Kidney (tissue), 13 donors: ENCODE measurements at regions not wholly inside any gene's neighbourhood (a gene's known extent, or its start where the extent isn't known, plus 50 kb on each side); places are given as distances from the start of the nearest gene placed in this dataset.

Experiments
- DNase-seq, 5 donors: peaks; one replicate each; pipeline ENCODE4 v3.0.0-alpha.2; 2013 to 2020
- FAIRE-seq: peaks from 2 replicates; lab custom pipeline; 2012; peaks lifted over from hg19 to GRCh38; lab: Jason Lieb, UNC
- H3K27ac ChIP-seq, 2 donors: one replicate each; pipeline ENCODE4 v1.7.0; 2013; ENCODE audit warnings: low read depth in 2 of 2, low read length in 2 of 2, inconsistent platforms in 1 of 2
- H3K27me3 ChIP-seq: one replicate; pipeline ENCODE4 v1.7.1; 2013; ENCODE audit warnings: low read length, inconsistent platforms; ENCODE audit not compliant: control insufficient read depth, insufficient read depth
- H3K36me3 ChIP-seq, 3 donors: one replicate each; pipeline versions ENCODE4 v1.7.0 to v1.7.1; 2013; ENCODE audit warnings: low read length in 3 of 3, control low read depth in 1 of 3, inconsistent platforms in 1 of 3; ENCODE audit not compliant: insufficient read depth in 3 of 3, control insufficient read depth in 2 of 3
- H3K4me1 ChIP-seq, 3 donors: one replicate each; pipeline versions ENCODE4 v1.7.0 to v1.7.1; 2013; ENCODE audit warnings: low read length in 3 of 3, inconsistent platforms in 1 of 3, low read depth in 1 of 3; ENCODE audit not compliant: control insufficient read depth in 2 of 3, insufficient read depth in 2 of 3
- H3K4me3 ChIP-seq, 3 donors: one replicate each; pipeline versions ENCODE4 v1.7.0 to v1.8.1; 2013; ENCODE audit warnings: low read length in 3 of 3, control low read depth in 1 of 3, inconsistent platforms in 1 of 3
- H3K9ac ChIP-seq, 3 donors: one replicate each; pipeline versions ENCODE4 v1.7.0 to v1.7.1; 2013; ENCODE audit warnings: low read length in 3 of 3, control low read depth in 1 of 3, inconsistent platforms in 1 of 3
- H3K9me3 ChIP-seq, 3 donors: one replicate each; pipeline versions ENCODE4 v1.7.0 to v1.7.1; 2013; ENCODE audit warnings: low read length in 3 of 3, control low read depth in 1 of 3, inconsistent platforms in 1 of 3; ENCODE audit not compliant: control insufficient read depth in 2 of 3, insufficient read depth in 1 of 3
- CTCF ChIP-seq: IDR thresholded peaks from 3 replicates; pipeline ENCODE4 v1.5.1; 2012; ENCODE audit warnings: mild to moderate bottlenecking, moderate library complexity, borderline replicate concordance; ENCODE audit not compliant: insufficient read depth; ENCODE audit errors: extremely low read depth
- intact Hi-C: fragments of 100-400 bp; cut with DNase I; formaldehyde crosslinking; loops from one replicate; pipeline ENCODE4 v1.11.1; 2022
- donor health status: control.
- donor health status: control.
- donor health status: control.
- donor health status: control.
- donor health status: control.
- donor health status: DM: yes; HTN: yes; CAD: no.
- donor health status: Normal renal cell carcinoma (clear cell type).

DNA sequence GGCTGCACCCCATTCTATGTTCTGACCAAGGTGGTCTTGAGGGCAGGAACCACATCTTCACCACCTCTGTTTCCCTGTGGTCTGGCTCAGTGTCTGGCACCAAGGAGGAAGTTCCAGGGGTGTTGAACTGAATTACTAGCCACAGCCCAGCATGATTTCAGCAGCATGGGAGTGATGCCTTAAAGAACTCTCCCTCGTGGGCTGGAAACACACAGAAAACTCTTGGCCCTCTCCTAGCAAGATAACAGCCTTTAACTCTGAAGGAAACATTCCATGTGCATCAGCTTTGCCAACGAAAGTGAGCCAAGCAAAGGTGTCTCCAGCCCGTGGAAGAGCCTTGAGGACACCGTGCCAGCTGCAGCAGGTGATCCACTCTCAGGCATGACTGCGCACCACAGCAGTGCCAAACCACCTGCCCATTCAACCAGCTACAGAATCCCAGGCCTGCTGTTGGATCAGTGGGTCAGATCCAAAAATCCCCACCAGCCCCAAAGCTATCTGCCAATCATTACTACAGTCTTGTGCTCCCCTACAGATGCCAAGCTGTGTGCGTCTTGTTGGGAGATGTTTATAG, 124.8 kb downstream of the TTC32 start:
- Histone ChIP-seq H3K9me3 (no peaks in the 10 kb centered on the region), H3K27ac (no peak overlapping the region), H3K4me3 (no peak overlapping the region), H3K27me3 (no peaks in the 10 kb centered on the region), H3K4me1 (peaks cover 0 to 5% (median 0%) of the 10 kb centered on the region in 3 donors), H3K9ac (no peak overlapping the region), H3K36me3 (no peaks in the 10 kb centered on the region)
- intact Hi-C loops: no loop called here
- no peak for FAIRE-seq
- no peak for DNase-seq
- TF ChIP-seq CTCF: no peak

GRCh38 chr2:19775838-19776237, 125.9 kb downstream of the TTC32 start:
- Histone ChIP-seq H3K4me1 (peaks cover 0 to 5% (median 0%) of the 10 kb centered on the region in 3 donors), H3K4me3 (no peak overlapping the region), H3K27me3 (no peaks in the 10 kb centered on the region), H3K9ac (no peak overlapping the region), H3K36me3 (no peaks in the 10 kb centered on the region), H3K9me3 (no peaks in the 10 kb centered on the region), H3K27ac (no peak overlapping the region)
- TF ChIP-seq CTCF: no peak
- DNase-seq (no peak), FAIRE-seq (no peak)
- intact Hi-C loops: no loop called here

DNA sequence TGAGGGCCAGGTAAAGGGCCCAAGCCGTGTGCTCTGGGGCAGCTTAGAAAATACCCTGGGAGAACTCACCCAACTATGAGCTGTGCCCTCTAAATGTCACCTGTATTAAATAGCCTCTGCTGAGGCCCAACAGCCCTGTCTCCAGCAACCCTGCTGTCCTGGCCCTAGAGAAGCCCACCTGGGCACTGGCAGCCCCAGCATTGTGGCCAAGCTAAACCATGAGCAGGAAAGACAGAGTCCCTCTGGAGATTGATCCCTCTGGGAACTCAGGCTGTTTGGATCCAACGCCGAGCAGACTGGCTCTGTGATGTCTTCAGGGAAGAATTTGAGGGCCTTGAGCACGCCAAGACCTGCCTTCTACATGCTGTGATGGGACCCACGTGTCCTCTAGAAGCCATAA, 126.5 kb downstream of the TTC32 start:
- FAIRE-seq: no peak
- no peak overlapping the region for H3K27ac ChIP-seq
- no peak overlapping the region for H3K4me3 ChIP-seq
- no peak overlapping the region for H3K9ac ChIP-seq
- DNase-seq: no peak
- no peaks in the 10 kb centered on the region for H3K27me3 ChIP-seq
- H3K4me1 ChIP-seq: peaks cover 0 to 5% (median 0%) of the 10 kb centered on the region in 3 donors
- H3K36me3 ChIP-seq: no peaks in the 10 kb centered on the region
- intact Hi-C loops: no loop called here
- TF ChIP-seq CTCF: no peak
- no peaks in the 10 kb centered on the region for H3K9me3 ChIP-seq

GRCh38 chr2:19774805-19775176, 127.0 kb downstream of the TTC32 start:
- H3K4me3 ChIP-seq: no peak overlapping the region
- H3K9ac ChIP-seq: no peak overlapping the region
- H3K27ac ChIP-seq: no peak overlapping the region
- H3K27me3 ChIP-seq: no peaks in the 10 kb centered on the region
- no peak for TF ChIP-seq CTCF
- DNase-seq: peak in 3 of 5 donors; percentile 23 to 61 (median 59)
- no peak for FAIRE-seq
- intact Hi-C loops: no loop called here
- H3K4me1 ChIP-seq: peaks cover 0 to 5% (median 0%) of the 10 kb centered on the region in 3 donors
- no peaks in the 10 kb centered on the region for H3K36me3 ChIP-seq
- no peaks in the 10 kb centered on the region for H3K9me3 ChIP-seq
